SJSA1 (cell line): ENCODE measurements at regions not wholly inside any gene's neighbourhood (a gene's known extent, or its start where the extent isn't known, plus 50 kb on each side); places are given as distances from the start of the nearest gene placed in this dataset.
"Not testable (repeated sequence)": the region's sequence is repeated elsewhere in the genome, so short reads cannot be mapped to it uniquely, and the experiment has no call there.

ENCODE experiments used
- DNase-seq, 2 experiments: peaks; one replicate each; pipeline ENCODE4 v3.0.0-alpha.2; 2015 to 2020; ENCODE audit warnings: low spot score in 2 of 2, low read depth in 1 of 2
- H3K27ac ChIP-seq: fragments of 250-450 bp; sonication (Bioruptor Pico); 2 replicates; pipeline ENCODE4 v1.5.1; 2020; ENCODE audit warnings: mild to moderate bottlenecking, moderate library complexity
- H3K27me3 ChIP-seq: fragments of 250-450 bp; sonication (Bioruptor Pico); replicated peaks from 2 replicates; pipeline ENCODE4 v1.5.1; 2020; ENCODE audit warnings: mild to moderate bottlenecking, moderate library complexity
- H3K36me3 ChIP-seq: fragments of 250-450 bp; sonication (Bioruptor Pico); 2 replicates; pipeline ENCODE4 v1.5.1; 2020; ENCODE audit warnings: mild to moderate bottlenecking
- H3K4me1 ChIP-seq: fragments of 250-450 bp; sonication (Bioruptor Pico); replicated peaks from 2 replicates; pipeline ENCODE4 v1.6.1; 2021; ENCODE audit warnings: mild to moderate bottlenecking
- H3K4me3 ChIP-seq: fragments of 250-450 bp; sonication (Bioruptor Pico); 2 replicates; pipeline ENCODE4 v1.5.1; 2020; ENCODE audit warnings: mild to moderate bottlenecking
- H3K9me3 ChIP-seq: fragments of 250-450 bp; sonication (Bioruptor Pico); replicated peaks from 2 replicates; pipeline ENCODE4 v1.5.1; 2020; ENCODE audit warnings: mild to moderate bottlenecking

DNA sequence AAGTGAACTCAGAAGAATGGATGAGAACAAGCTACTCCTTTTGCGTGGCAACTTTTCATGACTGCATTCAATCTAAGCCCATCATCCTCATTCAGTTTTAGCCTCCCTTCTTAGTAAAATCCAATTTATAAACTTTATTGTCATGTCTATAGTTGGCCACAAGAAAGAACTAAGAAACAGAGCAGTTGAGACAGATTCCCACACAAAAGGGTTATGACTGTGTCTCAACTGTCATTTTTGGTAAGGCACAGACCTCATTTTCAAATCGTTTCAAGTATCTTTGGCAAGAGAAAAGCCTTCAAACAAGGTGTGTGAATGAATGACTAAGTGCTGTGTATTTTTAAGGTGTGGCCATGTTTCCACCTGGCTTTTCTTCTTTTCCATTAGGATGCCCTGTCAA, 84.2 kb upstream of the CREB5 start:
- H3K4me3 ChIP-seq, result no peak overlapping the region
- 0 out of 2 replicates have a peak, but pooled peaks cover 2% of the 10 kb centered on the region for H3K27me3 ChIP-seq
- no peak for DNase-seq
- no peaks in the 10 kb centered on the region for H3K36me3 ChIP-seq
- no peaks in the 10 kb centered on the region for H3K4me1 ChIP-seq
- H3K9me3 ChIP-seq, result no peaks in the 10 kb centered on the region; the same call in 1 of the 2 replicates
- H3K27ac ChIP-seq, result no peak overlapping the region

DNA sequence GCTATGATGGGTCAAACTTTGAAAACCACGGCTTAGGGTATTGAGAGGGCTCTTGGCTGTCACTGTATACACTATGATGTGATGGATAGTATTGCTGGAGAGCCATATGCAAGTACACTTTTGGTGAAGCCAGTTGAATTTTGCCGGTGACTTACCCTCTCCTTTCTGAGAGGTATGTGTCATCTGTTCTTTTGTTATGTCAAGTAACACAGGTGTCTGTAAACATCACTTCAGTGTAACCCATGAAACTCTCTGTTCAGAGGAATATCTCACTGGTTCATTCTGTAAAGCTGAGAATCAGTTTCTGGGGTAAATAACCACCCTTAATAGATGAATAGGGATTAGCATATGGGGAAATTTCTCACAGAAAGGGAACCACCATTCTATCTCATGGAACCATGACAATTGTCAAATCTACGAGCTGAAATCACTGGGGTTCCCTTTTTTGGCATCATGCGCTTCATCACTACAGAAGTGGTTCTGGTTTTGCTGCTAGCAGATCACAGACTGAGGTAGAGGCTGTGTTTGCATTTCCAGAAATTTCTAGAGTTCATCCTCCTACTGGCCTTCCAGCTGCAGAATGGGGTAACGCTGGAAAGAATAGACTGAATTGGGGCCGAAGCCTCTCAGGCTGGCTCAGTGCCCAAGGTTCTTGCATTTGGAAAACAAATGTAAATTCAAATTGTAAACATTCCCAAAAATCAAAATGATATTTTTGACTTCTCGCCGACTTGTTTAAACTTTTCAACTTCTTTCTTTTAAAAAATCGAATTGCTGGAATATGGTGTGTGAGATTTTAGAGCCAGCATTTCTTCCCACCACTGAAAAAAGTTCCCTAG, 83.3 kb upstream of the CREB5 start:
- Histone ChIP-seq H3K36me3 (no peaks in the 10 kb centered on the region), H3K9me3 (no peaks in the 10 kb centered on the region; the same call in 1 of the 2 replicates), H3K27ac (no peak overlapping the region), H3K4me1 (no peaks in the 10 kb centered on the region), H3K27me3 (0 out of 2 replicates have a peak, but pooled peaks cover 2% of the 10 kb centered on the region), H3K4me3 (no peak overlapping the region)
- no peak for DNase-seq

DNA sequence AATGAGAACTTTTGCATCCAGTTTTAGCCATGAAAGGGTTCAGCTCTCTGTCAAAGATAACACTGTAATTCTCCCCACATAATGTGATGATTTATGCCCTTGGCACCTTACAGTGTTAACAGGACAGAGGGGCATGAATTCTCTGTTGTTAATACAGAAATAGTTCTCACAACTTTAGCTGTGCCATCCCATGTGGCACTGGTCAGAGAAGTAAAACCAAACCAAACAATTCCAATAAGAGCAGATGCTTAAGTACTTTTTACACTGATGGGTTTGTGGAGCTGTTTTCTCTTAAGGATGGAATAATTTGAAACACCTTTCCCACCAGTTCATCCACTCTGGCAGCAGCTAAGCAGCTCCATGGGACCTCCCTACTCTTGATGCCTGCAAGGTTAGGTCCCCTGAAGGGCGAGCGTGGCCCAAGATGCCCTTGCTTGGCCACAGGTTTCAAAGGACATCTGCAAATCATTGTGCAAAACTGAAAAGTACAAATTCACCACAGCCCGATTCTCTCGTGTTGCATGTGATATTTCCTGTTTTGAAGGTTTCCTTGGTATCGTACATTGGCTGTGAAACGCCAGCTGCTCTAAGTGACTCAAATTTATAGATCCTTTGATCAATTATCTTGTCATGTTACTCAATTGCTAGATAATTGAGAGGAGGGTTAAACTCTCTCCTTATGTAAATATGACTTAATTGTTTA, 82.5 kb upstream of the CREB5 start:
- Histone ChIP-seq H3K27ac (no peak overlapping the region), H3K4me1 (no peaks in the 10 kb centered on the region), H3K36me3 (no peaks in the 10 kb centered on the region), H3K4me3 (no peak overlapping the region), H3K9me3 (no peaks in the 10 kb centered on the region; the same call in 1 of the 2 replicates), H3K27me3 (0 out of 2 replicates have a peak, but pooled peaks cover 2% of the 10 kb centered on the region)
- no peak for DNase-seq

DNA sequence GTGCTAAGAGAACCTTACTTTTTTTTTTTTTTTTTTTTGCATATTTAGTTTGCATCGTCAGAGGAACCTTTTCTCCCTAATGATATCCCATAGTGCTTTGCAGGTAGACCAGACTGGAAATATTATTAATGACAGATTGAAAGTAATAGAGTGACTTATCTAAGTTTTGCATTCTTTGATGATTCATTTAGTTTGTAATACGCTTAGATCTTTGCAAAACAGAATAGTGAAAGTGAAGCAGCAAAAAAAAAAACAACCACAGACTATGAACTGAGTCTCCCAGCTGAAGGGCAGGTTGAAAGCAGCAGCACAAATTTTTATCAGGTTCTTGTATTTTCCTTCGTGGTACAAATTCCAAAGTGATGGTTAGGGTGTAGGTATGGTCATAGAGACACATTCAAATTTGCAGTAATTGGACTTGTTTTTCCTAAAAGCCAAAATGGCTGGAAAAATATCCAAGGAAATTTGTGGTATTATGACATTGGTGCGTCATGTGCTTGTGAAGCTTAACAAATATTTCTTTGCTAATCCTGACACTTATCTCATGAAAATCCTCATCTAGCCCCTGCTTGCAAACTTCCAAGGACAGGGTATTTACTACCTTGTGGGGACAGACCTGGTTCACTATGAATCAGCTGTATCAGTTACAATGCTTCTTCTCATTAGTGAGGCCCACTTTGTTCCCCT, 81.8 kb upstream of the CREB5 start:
- no peak overlapping the region for H3K4me3 ChIP-seq
- no peak for DNase-seq
- H3K27me3 ChIP-seq, result 0 out of 2 replicates have a peak, but pooled peaks cover 2% of the 10 kb centered on the region

DNA sequence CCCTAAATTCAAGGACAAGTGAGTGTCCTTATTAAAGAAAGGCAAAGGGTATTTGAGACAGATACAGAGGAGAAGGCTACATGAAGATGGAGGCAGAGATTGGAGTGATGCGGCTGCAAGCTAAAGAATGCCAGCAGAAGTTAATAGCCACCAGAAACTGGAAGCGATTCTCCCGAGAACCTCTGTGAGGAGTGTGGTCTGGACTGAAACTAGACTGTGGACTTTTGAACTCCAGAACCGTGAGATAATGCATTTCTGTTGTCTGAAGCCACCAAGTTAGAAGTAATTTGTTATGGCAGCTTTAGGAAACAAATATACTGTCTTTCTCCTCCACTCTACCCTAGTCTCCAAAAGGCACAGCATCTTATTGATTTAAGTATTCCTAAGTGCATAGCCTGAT, 80.3 kb upstream of the CREB5 start:
- Histone ChIP-seq H3K4me3 (no peak overlapping the region), H3K4me1 (no peaks in the 10 kb centered on the region), H3K27ac (no peak overlapping the region), H3K27me3 (0 out of 2 replicates have a peak, but pooled peaks cover 2% of the 10 kb centered on the region), H3K9me3 (no peaks in the 10 kb centered on the region; the same call in 1 of the 2 replicates), H3K36me3 (no peaks in the 10 kb centered on the region)
- no peak for DNase-seq

More for the DNA sequence above, 81.8 kb upstream of the CREB5 start:
- Histone ChIP-seq H3K27ac (no peak overlapping the region), H3K4me1 (no peaks in the 10 kb centered on the region), H3K36me3 (no peaks in the 10 kb centered on the region), H3K9me3 (no peaks in the 10 kb centered on the region; the same call in 1 of the 2 replicates)

DNA sequence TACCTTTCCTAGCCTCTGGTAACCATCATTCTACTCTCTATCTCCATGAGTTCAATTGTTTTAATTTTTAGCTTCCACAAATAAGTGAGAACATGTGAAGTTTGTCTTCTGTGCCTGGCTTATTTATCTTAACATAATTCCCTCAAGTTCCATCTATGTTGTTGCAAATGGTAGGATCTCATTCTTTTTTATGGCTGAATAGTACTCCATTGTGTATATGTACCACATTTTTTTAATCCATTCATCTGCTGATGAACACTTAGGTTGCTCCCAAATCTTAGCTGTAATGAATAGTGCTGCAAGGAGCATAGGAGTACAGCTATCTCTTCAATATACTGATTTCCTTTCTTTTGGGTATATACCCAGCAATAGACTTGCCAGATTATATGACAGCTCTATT, 78.8 kb upstream of the CREB5 start:
- not testable (repeated sequence) for H3K36me3 ChIP-seq, H3K4me3 ChIP-seq, H3K4me1 ChIP-seq, H3K9me3 ChIP-seq, H3K27ac ChIP-seq, H3K27me3 ChIP-seq, DNase-seq

DNA sequence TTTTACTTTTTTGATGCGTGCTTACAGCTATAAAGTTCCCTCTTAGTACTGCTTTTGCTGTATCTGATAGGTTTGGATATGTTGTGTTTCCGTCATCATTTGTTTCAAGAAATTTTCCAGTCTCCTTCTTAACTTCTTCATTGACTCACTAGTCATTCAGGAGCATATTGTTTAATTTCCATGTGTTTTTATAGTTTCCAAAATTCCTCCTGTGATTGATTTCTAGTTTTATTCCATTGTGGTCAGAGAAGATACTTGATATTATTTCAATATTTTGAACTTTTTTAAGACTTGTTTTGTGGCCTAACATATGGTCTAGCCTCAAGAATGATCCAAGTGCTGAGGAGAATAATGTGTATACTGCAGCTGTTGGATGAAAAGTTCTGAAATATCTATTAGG, 75.5 kb upstream of the CREB5 start:
- no peaks in the 10 kb centered on the region for H3K4me1 ChIP-seq
- no peaks in the 10 kb centered on the region; the same call in 1 of the 2 replicates for H3K9me3 ChIP-seq
- no peak for DNase-seq
- peaks cover 4% of the 10 kb centered on the region; the same call in 1 of the 2 replicates for H3K27me3 ChIP-seq
- no peak overlapping the region for H3K4me3 ChIP-seq
- H3K27ac ChIP-seq, result no peak overlapping the region
- no peaks in the 10 kb centered on the region for H3K36me3 ChIP-seq

DNA sequence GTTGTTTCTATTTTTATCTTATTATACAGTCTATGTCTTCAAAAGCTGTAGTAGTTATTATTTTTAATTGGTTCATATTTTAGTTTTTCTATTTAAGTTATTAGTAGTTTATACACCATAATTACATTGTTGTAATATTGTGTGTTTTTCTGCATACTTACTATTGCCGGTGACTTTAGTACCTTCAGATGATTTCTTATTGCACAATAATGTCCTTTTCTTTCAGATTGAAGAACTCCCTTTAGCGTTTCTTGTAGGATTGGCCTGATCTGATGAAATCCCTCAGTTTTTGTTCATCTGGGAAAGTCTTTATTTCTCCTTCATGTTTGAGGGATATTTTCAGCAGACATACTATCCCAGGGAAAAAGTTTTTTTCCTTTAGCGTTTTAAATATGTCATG, 74.3 kb upstream of the CREB5 start:
- H3K4me1 ChIP-seq, result no peaks in the 10 kb centered on the region
- no peak for DNase-seq
- peaks cover 4% of the 10 kb centered on the region; the same call in 1 of the 2 replicates for H3K27me3 ChIP-seq
- H3K36me3 ChIP-seq, result no peaks in the 10 kb centered on the region
- H3K9me3 ChIP-seq, result no peaks in the 10 kb centered on the region; the same call in 1 of the 2 replicates
- no peak overlapping the region for H3K4me3 ChIP-seq
- no peak overlapping the region for H3K27ac ChIP-seq

DNA sequence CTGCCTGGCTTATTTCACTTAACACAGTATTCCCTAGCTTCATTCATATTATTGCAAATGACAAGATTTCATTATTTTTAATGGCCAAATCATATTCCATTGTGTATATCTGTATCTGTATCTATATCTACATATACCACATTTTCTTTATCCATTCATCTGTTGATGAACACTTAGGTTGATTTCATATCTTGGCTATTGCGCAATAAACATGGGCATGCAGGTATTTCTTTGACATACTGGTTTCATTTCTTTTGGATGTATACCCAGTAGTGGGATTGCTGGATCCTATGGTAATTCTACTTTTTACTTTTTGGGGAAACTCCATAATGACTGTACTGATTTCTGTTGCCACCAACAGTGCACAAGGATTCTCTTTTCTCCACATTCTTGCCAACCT, 68.9 kb upstream of the CREB5 start:
- DNase-seq, result no peak
- Histone ChIP-seq H3K27ac (no peak overlapping the region), H3K9me3 (no peaks in the 10 kb centered on the region), H3K4me3 (no peak overlapping the region), H3K36me3 (no peaks in the 10 kb centered on the region), H3K27me3 (peaks cover 7% of the 10 kb centered on the region; the same call in 1 of the 2 replicates), H3K4me1 (no peaks in the 10 kb centered on the region)

DNA sequence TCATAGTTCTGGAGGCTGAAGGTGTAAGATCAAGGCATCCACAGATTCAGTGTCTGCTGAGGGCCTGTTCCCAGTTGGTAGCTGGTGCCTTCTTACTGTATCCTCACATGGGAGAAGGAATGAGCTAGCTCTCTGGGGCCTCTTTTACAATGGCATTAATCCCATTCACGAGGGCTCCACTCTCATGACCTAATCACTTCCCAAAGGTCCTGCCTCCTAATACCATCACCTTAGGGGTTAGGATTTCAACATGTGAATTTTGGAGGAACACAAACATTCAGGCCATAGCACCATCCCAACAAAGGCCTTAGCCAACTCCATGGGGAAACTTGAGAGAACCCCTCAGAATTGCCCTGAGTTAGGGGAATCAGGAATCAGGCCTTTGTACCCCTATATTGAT, 66.1 kb upstream of the CREB5 start:
- no peak overlapping the region for H3K27ac ChIP-seq
- no peak for DNase-seq
- no peaks in the 10 kb centered on the region for H3K36me3 ChIP-seq

DNA sequence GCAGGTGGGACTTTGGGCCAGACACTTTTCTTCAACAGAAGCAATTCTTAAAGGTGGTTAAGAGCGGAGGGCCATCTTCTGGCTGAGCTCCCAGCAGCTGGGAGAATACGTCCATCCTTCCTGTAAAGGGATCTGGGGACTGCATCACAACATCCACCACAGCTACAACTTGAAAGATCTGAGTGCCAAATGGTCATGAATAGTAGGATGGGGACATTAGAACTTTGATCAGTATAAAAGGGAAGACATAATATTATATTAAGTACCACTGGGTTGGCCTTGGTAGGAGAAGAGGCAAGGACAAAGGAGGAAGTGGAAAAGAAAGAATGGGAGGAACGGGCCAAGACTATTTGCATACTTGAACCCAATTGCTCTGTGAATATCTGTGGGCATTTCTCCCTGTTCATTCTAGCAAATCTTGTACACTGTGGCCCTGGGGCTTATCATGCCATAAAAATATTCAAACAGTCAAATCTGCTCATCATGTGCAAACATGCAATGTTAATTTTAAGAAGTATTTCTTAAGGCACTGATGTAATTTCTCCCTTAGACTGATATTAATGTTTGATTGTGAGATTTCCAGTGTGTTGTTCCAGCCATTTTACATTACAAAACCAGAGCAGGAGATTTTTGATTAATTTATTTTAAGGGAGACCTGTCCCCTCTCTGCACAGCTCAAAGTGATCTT, 65.5 kb upstream of the CREB5 start:
- H3K4me3 ChIP-seq, result no peak overlapping the region
- H3K27me3 ChIP-seq, result peaks cover 4% of the 10 kb centered on the region; the same call in 1 of the 2 replicates
- H3K9me3 ChIP-seq, result no peaks in the 10 kb centered on the region
- H3K4me1 ChIP-seq, result no peaks in the 10 kb centered on the region
- H3K27ac ChIP-seq, result no peak overlapping the region
- no peaks in the 10 kb centered on the region for H3K36me3 ChIP-seq
- no peak for DNase-seq

More for the DNA sequence above, 66.1 kb upstream of the CREB5 start:
- H3K27me3 ChIP-seq, result peaks cover 4% of the 10 kb centered on the region; the same call in 1 of the 2 replicates
- H3K4me1 ChIP-seq, result no peaks in the 10 kb centered on the region
- no peaks in the 10 kb centered on the region for H3K9me3 ChIP-seq
- H3K4me3 ChIP-seq, result no peak overlapping the region

DNA sequence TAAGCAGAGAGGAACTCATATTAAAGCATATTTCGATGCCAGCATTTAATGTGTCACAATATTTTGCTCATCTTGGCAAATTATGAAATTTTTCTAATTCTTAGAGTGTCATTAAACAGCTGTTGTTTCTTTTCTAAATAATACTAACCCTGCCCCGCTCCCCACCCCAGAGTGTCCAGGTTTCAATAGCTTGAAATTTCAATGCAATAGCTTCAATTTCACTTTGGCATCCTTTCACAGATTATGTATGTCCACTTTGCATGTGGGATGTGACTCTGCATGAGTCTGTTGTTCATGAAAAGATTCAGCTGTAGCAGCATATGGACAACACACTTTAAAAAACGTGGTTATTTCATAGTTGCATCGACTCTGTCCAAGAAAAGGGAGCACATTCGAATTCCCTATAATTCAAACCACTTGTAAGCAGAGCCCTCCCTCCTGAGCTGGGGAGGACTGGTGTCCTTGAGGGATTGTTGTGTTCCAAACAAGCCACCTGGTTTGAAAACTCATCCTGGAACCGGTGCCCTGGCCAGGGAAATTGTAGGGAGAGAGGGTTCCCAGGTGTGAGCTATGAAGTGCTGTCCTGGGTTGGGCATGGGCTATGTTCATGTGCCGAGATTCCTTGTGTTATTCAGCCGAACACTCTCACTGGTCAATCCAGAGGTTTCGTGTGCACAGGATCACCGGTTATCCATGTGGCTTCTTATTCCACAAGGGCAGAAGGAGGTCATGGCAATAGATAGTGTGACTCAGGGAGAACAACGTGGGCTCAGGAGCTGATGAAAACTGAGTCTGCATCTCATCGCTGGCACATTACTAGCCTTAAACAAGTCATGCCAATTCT, 64.6 kb upstream of the CREB5 start:
- no peak overlapping the region for H3K4me3 ChIP-seq
- no peaks in the 10 kb centered on the region for H3K36me3 ChIP-seq
- H3K4me1 ChIP-seq, result no peaks in the 10 kb centered on the region
- no peaks in the 10 kb centered on the region for H3K9me3 ChIP-seq
- no peak overlapping the region for H3K27ac ChIP-seq
- peaks cover 4% of the 10 kb centered on the region; the same call in 1 of the 2 replicates for H3K27me3 ChIP-seq
- DNase-seq, result no peak
